IPS-NIHi7 (cell line): ENCODE measurements at regions not wholly inside any gene's neighbourhood (a gene's known extent, or its start where the extent isn't known, plus 50 kb on each side); places are given as distances from the start of the nearest gene placed in this dataset.
A peak's percentile ranks its signal among the peaks of the same experiment; 100 is the strongest.

Experiments used
- DNase-seq: peaks from one replicate; pipeline ENCODE4 v3.0.0; 2012; ENCODE audit warnings: mixed read lengths; ENCODE audit errors: extremely low spot score

DNA sequence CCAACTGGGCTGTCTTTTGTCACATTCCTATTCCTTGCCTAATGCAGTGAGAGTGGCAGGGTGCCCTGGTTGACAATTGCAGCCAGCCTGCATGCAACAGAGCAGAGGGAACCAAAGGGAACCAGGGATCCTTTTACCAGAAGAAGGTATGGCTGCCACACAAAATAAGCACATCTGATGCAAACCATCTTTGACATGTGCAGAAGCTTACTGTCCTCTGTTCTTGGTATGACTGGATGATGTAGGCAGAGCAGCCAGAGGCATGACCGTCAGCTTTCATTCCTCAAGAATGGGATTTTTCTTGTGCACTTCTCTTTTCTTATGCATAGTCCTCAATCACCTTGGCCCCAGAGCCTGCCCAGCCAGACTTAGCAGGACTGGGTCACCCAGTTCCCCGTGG lies 116.1 kb downstream of the UQCRFS1 start:
- no peak for DNase-seq

GRCh38 chr19:29093553-29093908 lies 119.4 kb downstream of the UQCRFS1 start:
- DNase-seq: no peak

DNA sequence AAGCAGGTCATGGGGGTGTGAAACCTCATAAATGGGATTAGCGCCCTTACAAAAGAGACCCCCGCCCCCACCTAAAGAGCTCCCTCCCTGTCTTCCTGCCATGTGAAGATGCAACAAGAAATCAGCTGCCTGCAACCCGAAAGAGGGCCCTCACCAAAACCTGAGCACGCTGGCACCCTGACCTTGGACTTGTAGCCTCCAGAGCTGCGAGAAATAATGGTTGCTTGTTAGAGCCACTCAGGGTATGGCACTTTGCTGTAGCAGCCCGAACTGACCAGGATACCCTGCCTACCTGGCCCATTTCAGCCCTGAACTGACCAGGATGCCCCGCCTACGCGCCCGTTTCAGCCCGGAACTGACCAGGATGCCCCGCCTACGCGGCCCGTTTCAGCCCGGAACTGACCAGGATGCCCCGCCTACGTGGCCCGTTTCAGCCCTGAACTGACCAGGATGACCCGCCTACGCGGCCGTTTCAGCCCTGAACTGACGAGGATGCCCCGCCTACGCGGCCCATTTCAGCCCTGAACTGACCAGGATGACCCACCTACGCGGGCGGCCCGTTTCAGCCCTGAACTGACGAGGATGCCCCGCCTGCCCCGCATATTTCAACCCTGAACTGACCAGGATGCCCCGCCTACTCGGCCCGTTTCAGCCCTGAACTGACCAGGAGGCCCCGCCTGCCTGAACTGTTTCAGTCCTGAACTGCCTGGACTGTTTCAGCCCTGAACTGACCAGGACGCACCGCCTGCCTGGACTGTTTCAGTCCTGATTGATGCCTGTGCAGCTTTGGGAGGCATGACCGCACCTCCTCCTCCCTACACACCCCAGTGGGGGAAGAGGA lies 120.0 kb downstream of the UQCRFS1 start:
- no peak for DNase-seq

- DNase-seq: no peak
Measured at GRCh38 chr19:29090783-29091526, 122.0 kb downstream of the UQCRFS1 start.

- no peak for DNase-seq
Measured at GRCh38 chr19:29089315-29089870, 123.6 kb downstream of the UQCRFS1 start.

GRCh38 chr19:29088761-29089160 lies 124.2 kb downstream of the UQCRFS1 start:
- DNase-seq: no peak

GRCh38 chr19:29086646-29087045 lies 126.3 kb downstream of the UQCRFS1 start:
- no peak for DNase-seq

DNA sequence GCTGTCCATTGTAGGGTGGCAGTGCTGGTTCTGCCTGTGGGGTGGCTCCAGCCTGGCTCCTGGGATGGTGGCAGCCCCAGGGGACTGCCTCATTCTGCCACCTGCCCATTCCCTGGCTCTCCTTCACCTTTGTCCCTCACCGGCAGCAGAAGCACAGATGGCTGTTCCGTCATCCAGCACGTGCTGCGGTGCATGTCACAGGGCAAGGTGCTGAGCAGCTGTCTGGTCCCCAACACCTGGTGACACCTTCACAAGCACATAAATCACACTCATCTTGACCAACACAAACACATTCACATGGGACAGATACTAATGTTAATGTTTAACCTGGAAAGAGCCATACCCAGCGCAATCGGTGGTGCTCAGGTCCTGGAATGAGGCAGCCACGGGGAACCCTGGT lies 126.8 kb downstream of the UQCRFS1 start:
- DNase-seq: no peak

GRCh38 chr19:29085630-29086029 lies 127.3 kb downstream of the UQCRFS1 start:
- no peak for DNase-seq

- DNase-seq: no peak
Measured at GRCh38 chr19:29085206-29085605, 127.7 kb downstream of the UQCRFS1 start.

DNA sequence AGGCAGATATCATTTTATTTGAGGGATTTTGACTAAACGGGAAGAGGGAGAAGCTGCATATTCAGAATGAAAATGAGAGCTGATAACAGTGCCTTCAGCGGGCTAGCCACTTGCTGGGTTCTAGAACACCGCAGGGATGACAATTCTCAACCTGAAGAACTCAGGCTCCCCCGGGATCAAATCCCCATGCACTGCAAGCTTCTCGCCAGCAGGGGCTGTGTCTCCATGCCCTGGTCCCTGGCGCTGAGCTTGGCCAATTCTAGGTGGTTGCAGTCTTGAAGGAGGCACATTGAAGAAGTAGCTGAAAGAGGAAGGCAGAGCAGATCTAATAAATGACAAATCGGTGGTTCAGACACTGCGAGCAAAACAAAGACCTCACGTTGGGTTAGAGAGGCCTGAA lies 128.7 kb downstream of the UQCRFS1 start:
- peak; percentile 80 for DNase-seq

- no peak for DNase-seq
Measured at GRCh38 chr19:29083863-29084262, 129.1 kb downstream of the UQCRFS1 start.

DNA sequence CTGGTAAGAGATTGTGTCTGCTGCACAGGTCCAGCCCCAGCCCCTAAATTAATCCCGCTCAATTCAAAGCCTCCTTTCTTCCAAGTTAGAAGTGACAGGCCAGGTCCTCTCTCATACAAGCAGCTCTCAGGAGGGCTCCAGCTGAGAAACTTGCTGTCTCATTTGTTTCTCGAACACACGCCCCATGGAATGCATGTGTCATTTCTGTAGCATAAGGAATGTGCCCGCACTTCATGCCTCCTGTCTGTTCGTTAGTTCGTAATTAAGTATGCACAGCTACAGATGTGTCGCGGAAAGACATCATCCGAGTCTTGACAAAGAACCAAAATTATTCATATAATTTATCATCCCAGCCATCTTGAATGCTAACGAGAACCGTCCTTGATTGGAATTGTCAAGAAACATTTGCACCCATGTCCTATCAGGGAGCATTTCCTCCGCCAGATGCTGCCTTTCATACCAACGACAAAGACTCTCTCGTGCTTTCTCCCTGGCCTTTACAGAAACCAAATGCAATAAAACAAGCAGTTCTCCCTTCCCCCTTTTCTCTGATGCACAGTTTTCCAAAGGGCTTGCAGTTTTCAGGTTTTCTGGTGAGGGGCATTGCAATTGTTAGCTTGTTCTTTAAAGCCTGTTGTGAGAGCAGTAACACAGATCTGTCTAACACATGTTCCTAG lies 133.5 kb downstream of the UQCRFS1 start:
- DNase-seq: no peak

DNA sequence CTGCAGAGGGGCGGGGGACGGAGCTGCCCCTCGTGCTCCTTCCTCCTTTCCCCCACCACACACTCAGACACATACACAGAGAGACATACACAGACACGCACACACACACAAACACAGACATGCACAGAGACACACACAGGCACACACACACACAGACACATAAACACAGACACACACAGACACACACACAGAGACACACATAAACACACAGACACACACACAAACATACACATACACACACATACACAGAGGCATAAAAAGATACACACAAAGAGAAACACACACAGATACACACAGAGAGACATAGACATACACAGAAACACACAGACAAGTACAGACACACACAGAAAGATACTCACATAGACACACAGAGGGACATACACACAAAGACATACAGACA lies 136.0 kb downstream of the UQCRFS1 start:
- DNase-seq: no peak

DNA sequence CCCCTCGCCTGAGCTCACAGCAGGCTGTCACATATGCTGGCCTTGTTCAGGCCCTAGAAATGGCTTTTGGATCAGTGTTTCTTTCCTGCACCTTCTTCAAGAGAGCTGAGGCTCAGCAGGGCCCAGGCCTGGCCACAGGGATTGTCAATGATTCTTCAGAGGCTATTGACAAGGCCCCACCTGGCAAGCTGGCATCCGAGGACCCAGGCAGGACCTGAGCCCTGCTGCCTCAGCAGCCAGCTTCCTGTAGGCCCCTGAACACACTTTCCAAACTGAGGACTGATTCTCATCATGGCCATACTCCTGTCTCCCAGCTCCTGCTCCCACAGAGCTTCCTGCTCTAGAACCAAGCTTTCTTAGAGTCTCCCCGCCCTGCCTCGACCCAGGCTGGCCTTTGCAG lies 136.8 kb downstream of the UQCRFS1 start:
- DNase-seq: no peak

DNA sequence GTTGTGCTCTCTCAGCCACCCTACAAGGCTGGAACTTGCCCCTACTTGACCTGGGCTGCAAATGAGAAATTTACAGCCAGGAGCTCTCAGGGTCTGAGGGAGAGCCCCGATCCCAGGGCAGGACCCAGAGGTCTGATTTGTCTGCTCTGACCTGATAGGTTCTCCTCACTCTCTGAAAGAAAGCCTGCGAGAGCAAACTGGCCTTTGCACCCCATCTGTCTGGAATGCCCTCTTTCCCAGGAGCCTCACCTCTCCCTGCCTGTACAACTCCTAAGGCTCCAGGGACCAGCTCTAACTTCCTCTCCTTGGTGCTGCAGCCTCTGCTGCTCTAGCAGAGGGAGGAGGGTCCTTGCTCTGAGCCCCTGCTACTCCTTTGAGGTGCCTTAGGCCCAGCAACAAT lies 137.8 kb downstream of the UQCRFS1 start:
- DNase-seq: no peak

- DNase-seq: no peak
Measured at GRCh38 chr19:29074579-29074978, 138.4 kb downstream of the UQCRFS1 start.

GRCh38 chr19:29067831-29068230 lies 145.1 kb downstream of the UQCRFS1 start:
- DNase-seq: no peak

- peak; percentile 50 for DNase-seq
Measured at GRCh38 chr19:29062475-29063435, 150.2 kb downstream of the UQCRFS1 start.

DNA sequence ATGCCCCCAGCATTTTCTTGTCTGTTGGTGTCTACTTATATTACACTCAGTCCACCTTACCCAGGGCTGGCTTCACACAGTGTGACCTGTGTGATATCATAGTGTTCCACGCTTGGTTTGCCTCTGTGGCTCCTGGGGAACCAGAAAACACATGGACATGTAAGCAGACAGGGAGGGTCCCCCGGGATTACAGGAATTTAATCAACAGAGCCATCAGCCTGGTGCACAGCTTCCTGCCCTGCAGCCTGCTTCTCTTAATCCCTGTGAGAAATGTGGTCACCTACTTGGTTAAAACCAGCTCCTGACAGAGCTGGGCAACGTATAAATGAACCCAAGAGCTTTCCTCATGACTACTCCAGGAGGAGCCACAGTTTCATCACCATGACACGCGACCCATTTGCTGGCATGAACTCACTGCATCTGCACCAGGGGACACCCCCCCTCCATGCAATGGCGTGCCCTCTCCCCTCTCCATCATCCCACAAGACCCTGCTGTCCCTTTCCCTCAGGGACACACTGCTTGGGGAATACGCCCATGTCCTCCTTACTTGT lies 152.1 kb downstream of the UQCRFS1 start:
- no peak for DNase-seq

- DNase-seq: no peak
Measured at GRCh38 chr19:29056535-29056934, 156.4 kb downstream of the UQCRFS1 start.
